ENCODE measurements at regions not wholly inside any gene's neighbourhood (a gene's known extent, or its start where the extent isn't known, plus 50 kb on each side); places are given as distances from the start of the nearest gene placed in this dataset.

- no peak overlapping the region for H4K5ac ChIP-seq (ENCODE audit: insufficient read length, low read depth, low read length)
- no peak overlapping the region for H2BK15ac ChIP-seq (ENCODE audit: low read depth, low read length)
- no peak overlapping the region for H3K56ac ChIP-seq (ENCODE audit: insufficient read length, low read depth, low read length)
- no peak overlapping the region for H3K9ac ChIP-seq (ENCODE audit: extremely low read depth, insufficient read length, low read length)
- H3K36me3 Mint-ChIP-seq (ENCODE audit: insufficient read depth in 1 of 3, low read depth in 3 of 3): no peaks in the 10 kb centered on the region
- H2BK5ac ChIP-seq (ENCODE audit: insufficient read length, low read length): no peak overlapping the region
- H3K4me1 ChIP-seq (ENCODE audit: insufficient read depth, low read length): peaks cover 12% of the 10 kb centered on the region; the same call in 1 of the 2 replicates
- no peak overlapping the region for H3K4me2 ChIP-seq (ENCODE audit: insufficient read depth, insufficient read length, low read length)
- H3K27me3 ChIP-seq (ENCODE audit: insufficient read depth, low read length): no peaks in the 10 kb centered on the region
- no peak overlapping the region for H4K8ac ChIP-seq (replicated peaks; ENCODE audit: insufficient read length, low read depth, low read length)
- WGBS (ENCODE audit: extremely low coverage, insufficient read length, low lambda C conversion rate): no CpG with 5 or more reads among the region's 3 CpGs
- DNase-seq: no peak
- H3K23me2 ChIP-seq (ENCODE audit: insufficient read length, low read depth, low read length, poor library complexity, severe bottlenecking): no peaks in the 10 kb centered on the region
- H3K4me1 Mint-ChIP-seq: peaks cover 35 to 38% of the 10 kb centered on the region in 2 experiments
- H4K20me1 ChIP-seq (ENCODE audit: control insufficient read depth, insufficient read depth, insufficient read length): no peaks in the 10 kb centered on the region
- no peak overlapping the region for H3T11ph ChIP-seq (ENCODE audit: low read length)
- H3K9me3 ChIP-seq (ENCODE audit: control insufficient read depth, low read depth, low read length): no peaks in the 10 kb centered on the region
- H3K4me3 Mint-ChIP-seq: no peak overlapping the region
- no peak for TF ChIP-seq CTCF (conservative IDR thresholded peaks at IDR 0.05)
- no peak overlapping the region for H2AFZ ChIP-seq (ENCODE audit: low read length)
- no peak overlapping the region for H3K27ac Mint-ChIP-seq
- no peak overlapping the region for H2AK5ac ChIP-seq (ENCODE audit: insufficient read length, low read length)
- no peak overlapping the region for H4K91ac ChIP-seq (ENCODE audit: insufficient read length, low read depth, low read length)
- H3K79me2 ChIP-seq (ENCODE audit: insufficient read depth, low read length): no peaks in the 10 kb centered on the region
- H3K27ac ChIP-seq (ENCODE audit: insufficient read length, low read depth, low read length): no peak overlapping the region
- H3K18ac ChIP-seq (ENCODE audit: insufficient read length, low read depth, low read length): no peak overlapping the region
- H3K4ac ChIP-seq (ENCODE audit: low read depth, low read length): no peak overlapping the region
- no peaks in the 10 kb centered on the region for H3K79me1 ChIP-seq (ENCODE audit: insufficient read depth, low read depth, low read length, poor library complexity, severe bottlenecking)
- no peak overlapping the region for H3K14ac ChIP-seq (ENCODE audit: insufficient read depth, low read length)
- H3K23ac ChIP-seq (ENCODE audit: insufficient read length, low read depth, low read length): no peak overlapping the region
- H2BK20ac ChIP-seq (ENCODE audit: low read depth, low read length, poor library complexity, severe bottlenecking): no peak overlapping the region
- no peaks in the 10 kb centered on the region for H3K9me3 Mint-ChIP-seq
- no peak overlapping the region for H2BK120ac ChIP-seq (ENCODE audit: low read depth, low read length, poor library complexity, severe bottlenecking)
- peaks cover 29% of the 10 kb centered on the region for H3K27me3 Mint-ChIP-seq (ENCODE audit: low read depth)
- H2BK12ac ChIP-seq (ENCODE audit: insufficient read length, low read depth, low read length): no peak overlapping the region
Measured at GRCh38 chr15:72852273-72852672, 68.7 kb upstream of the ADPGK start.
